Endothelial cell of umbilical vein (primary cell): ENCODE measurements at regions not wholly inside any gene's neighbourhood (a gene's known extent, or its start where the extent isn't known, plus 50 kb on each side); places are given as distances from the start of the nearest gene placed in this dataset.

Source experiments
- BruUV-seq: library from RNA; stranded (reverse); fragments of 400-500 nt; replicated peaks from 2 replicates; lab custom pipeline; 2021; lab: Mats Ljungman, UMichigan
- CTCF ChIA-PET: fragments of 300-600, 350-600 bp; sonication (Branson Sonifier 250); formaldehyde crosslinking; loops from one replicate; lab custom pipeline; 2021; ENCODE audit warnings: antibody characterized with exemption, inconsistent platforms; lab: Charles Lee
- POLR2A ChIA-PET: fragments of 300-600, 350-600 bp; sonication (Branson Sonifier 250); formaldehyde crosslinking; loops from one replicate; lab custom pipeline; 2021; ENCODE audit warnings: antibody characterized with exemption, inconsistent platforms; lab: Charles Lee
- DNase-seq: peaks from one replicate; pipeline ENCODE4 v3.0.0-alpha.2; 2011; ENCODE audit warnings: low read depth, low spot score
- FAIRE-seq: peaks from 2 replicates; lab custom pipeline; 2011; peaks lifted over from hg19 to GRCh38; lab: Jason Lieb, UNC
- H2AFZ ChIP-seq: 2 replicates; pipeline ENCODE4 v1.6.0; 2012; ENCODE audit warnings: low read depth, low read length, control low read depth, inconsistent platforms
- H3K27ac ChIP-seq: 2 replicates; pipeline ENCODE4 v1.5.1; 2011; ENCODE audit warnings: low read depth, mild to moderate bottlenecking, control low read depth, low read length, moderate library complexity; ENCODE audit not compliant: insufficient read depth
- H3K27me3 ChIP-seq, 2 experiments: 2 replicates each; pipeline versions ENCODE4 v1.6.0 to v1.6.1; 2011; ENCODE audit warnings: low read length in 2 of 2, mixed read lengths in 1 of 2; ENCODE audit not compliant: control insufficient read depth in 2 of 2, insufficient read depth in 2 of 2
- H3K36me3 ChIP-seq, 2 experiments: 2 replicates in 1 of 2; 3 replicates in 1 of 2; pipeline ENCODE4 v1.5.1; 2011; ENCODE audit warnings: low read length in 2 of 2, mild to moderate bottlenecking in 1 of 2, moderate library complexity in 1 of 2; ENCODE audit not compliant: control insufficient read depth in 2 of 2, insufficient read depth in 2 of 2; ENCODE audit errors: extremely low read depth in 1 of 2
- H3K4me1 ChIP-seq: 3 replicates; pipeline ENCODE4 v1.5.1; 2011; ENCODE audit warnings: mild to moderate bottlenecking, low read length; ENCODE audit not compliant: control insufficient read depth, insufficient read depth; ENCODE audit errors: extremely low read depth
- H3K4me2 ChIP-seq: 2 replicates; pipeline ENCODE4 v1.6.1; 2011; ENCODE audit warnings: low read length, control low read depth, mixed read lengths; ENCODE audit not compliant: insufficient read depth
- H3K4me3 ChIP-seq, 3 experiments: fragments of 200-600 bp in 1 of 3; sonication (generic), shearing (Covaris generic) in 1 of 3; replicated peaks in 1 of 3; 2 replicates each; pipeline ENCODE4 v1.5.1; 2011 to 2016; ENCODE audit warnings: control low read depth in 3 of 3, low read length in 3 of 3, mild to moderate bottlenecking in 2 of 3, inconsistent platforms in 1 of 3, low read depth in 1 of 3, moderate library complexity in 1 of 3; ENCODE audit not compliant: insufficient read depth in 1 of 3
- H3K79me2 ChIP-seq: 2 replicates; pipeline ENCODE4 v1.6.0; 2012; ENCODE audit warnings: low read length, inconsistent platforms; ENCODE audit not compliant: control insufficient read depth, insufficient read depth
- H3K9ac ChIP-seq: replicated peaks from 2 replicates; pipeline ENCODE3; 2011; ENCODE audit warnings: low read length, control low read depth; ENCODE audit not compliant: insufficient read depth; ENCODE audit errors: extremely low read depth
- H3K9me1 ChIP-seq: replicated peaks from 3 replicates; pipeline ENCODE4 v1.6.0; 2011; ENCODE audit warnings: mild to moderate bottlenecking, low read length; ENCODE audit not compliant: control insufficient read depth, insufficient read depth; ENCODE audit errors: extremely low read depth
- H3K9me3 ChIP-seq: replicated peaks from 2 replicates; pipeline ENCODE4 v1.5.1; 2012; ENCODE audit warnings: low read length, inconsistent platforms; ENCODE audit not compliant: control insufficient read depth, insufficient read depth
- H4K20me1 ChIP-seq: replicated peaks from 2 replicates; pipeline ENCODE3; 2011; ENCODE audit warnings: mild to moderate bottlenecking, low read length; ENCODE audit not compliant: control insufficient read depth, insufficient read depth; ENCODE audit errors: extremely low read depth
- EZH2 ChIP-seq: IDR thresholded peaks from 2 replicates; pipeline ENCODE4 v1.6.1; 2012; ENCODE audit warnings: borderline replicate concordance, low read depth, mild to moderate bottlenecking, moderate library complexity, low read length, inconsistent platforms; ENCODE audit not compliant: severe bottlenecking
- FOS ChIP-seq: IDR thresholded peaks from 2 replicates; pipeline ENCODE4 v1.6.1; 2011; ENCODE audit warnings: mild to moderate bottlenecking, low read length, moderate library complexity, borderline replicate concordance; ENCODE audit not compliant: insufficient read depth
- GATA2 ChIP-seq: IDR thresholded peaks from 2 replicates; pipeline ENCODE4 v1.7.0; 2011; ENCODE audit warnings: low read depth, mild to moderate bottlenecking, moderate library complexity, mixed read lengths, low read length; ENCODE audit not compliant: insufficient read length, insufficient read depth
- JUN ChIP-seq: IDR thresholded peaks from 2 replicates; pipeline ENCODE4 v1.6.1; 2011; ENCODE audit warnings: borderline replicate concordance, low read depth; ENCODE audit not compliant: insufficient read length, insufficient read depth
- POLR2A ChIP-seq: IDR thresholded peaks from 2 replicates; pipeline ENCODE4 v1.6.1; 2012; ENCODE audit warnings: low read depth, mild to moderate bottlenecking, control low read depth, low read length
- POLR2AphosphoS5 ChIP-seq: IDR thresholded peaks from 2 replicates; pipeline ENCODE4 v1.6.1; 2012; ENCODE audit warnings: low read depth, mild to moderate bottlenecking, control low read depth, low read length, moderate library complexity; ENCODE audit not compliant: insufficient read depth
- dilution Hi-C: fragments of 300-500 bp; cut with MboI; formaldehyde crosslinking; loops from one replicate; pipeline ENCODE4 v1.15.0; 2019; ENCODE audit warnings: low sequenced_read_pairs; ENCODE audit not compliant: extremely low pct_ligation_motif_present
- intact Hi-C: fragments of 100-400 bp; cut with micrococcal nuclease; formaldehyde crosslinking; loops from one replicate; pipeline ENCODE4 v1.10.0; 2022
- TF ChIP-seq, protein P1 (sequence below): IDR thresholded peaks from 2 replicates; pipeline ENCODE4 v1.6.1; 2011; ENCODE audit not compliant: insufficient read depth, insufficient read length
- TF ChIP-seq, protein P2 (sequence below), 2 donors: IDR thresholded peaks; 1 replicate in 1 of 2; 2 replicates in 1 of 2; pipeline ENCODE4 v1.5.1; 2011; ENCODE audit warnings: low read length in 2 of 2, mild to moderate bottlenecking in 2 of 2, moderate library complexity in 2 of 2, control low read depth in 1 of 2, inconsistent platforms in 1 of 2, low read depth in 1 of 2; ENCODE audit not compliant: insufficient read depth in 1 of 2; ENCODE audit errors: extremely low read depth in 1 of 2

DNA sequence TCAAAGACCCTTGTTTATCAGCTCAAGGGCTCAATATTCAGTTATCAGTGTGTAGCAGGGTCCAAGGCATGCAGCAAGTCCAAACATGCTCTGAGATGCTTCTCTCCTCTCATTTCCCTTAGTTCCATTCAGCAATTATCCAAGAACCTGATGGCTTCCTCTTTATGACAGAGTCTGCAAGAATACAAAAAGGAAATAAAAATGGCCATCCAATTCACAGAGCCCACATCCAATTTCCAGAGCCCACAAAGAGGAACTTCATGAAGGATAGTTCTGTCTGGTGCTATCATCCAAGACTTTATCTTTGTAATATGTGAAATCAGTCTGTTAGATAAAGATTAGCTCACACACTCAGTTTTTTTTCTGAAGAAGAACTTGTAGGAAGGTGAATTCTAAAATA, 217.2 kb downstream of the LACC1 start:
- no peak for FAIRE-seq

More for the DNA sequence above, 217.2 kb downstream of the LACC1 start:
- ChIA-PET POLR2A (no interaction called here), CTCF (interaction anchor here (1.0 kb wide), 1 partner anchor 9 kb away, joined by 3 read pairs; no protein-coding TSS in a partner anchor)
- Histone ChIP-seq H3K9ac (no peak overlapping the region), H3K4me3 (no peak overlapping the region), H3K9me1 (no peaks in the 10 kb centered on the region), H4K20me1 (no peaks in the 10 kb centered on the region), H3K4me1 (no peaks in the 10 kb centered on the region), H3K79me2 (no peaks in the 10 kb centered on the region), H3K27ac (no peak overlapping the region), H3K36me3 (no peaks in the 10 kb centered on the region), H3K27me3 (peaks cover 3 to 6% of the 10 kb centered on the region in 2 experiments), H3K9me3 (no peaks in the 10 kb centered on the region), H2AFZ (no peak overlapping the region), H3K4me2 (no peak overlapping the region)
- DNase-seq = no peak
- intact Hi-C loops = no loop called here
- TF ChIP-seq POLR2AphosphoS5 = no peak
- TF ChIP-seq JUN = no peak
- TF ChIP-seq, protein P1, sequence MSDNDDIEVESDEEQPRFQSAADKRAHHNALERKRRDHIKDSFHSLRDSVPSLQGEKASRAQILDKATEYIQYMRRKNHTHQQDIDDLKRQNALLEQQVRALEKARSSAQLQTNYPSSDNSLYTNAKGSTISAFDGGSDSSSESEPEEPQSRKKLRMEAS = no peak
- TF ChIP-seq, protein P2, sequence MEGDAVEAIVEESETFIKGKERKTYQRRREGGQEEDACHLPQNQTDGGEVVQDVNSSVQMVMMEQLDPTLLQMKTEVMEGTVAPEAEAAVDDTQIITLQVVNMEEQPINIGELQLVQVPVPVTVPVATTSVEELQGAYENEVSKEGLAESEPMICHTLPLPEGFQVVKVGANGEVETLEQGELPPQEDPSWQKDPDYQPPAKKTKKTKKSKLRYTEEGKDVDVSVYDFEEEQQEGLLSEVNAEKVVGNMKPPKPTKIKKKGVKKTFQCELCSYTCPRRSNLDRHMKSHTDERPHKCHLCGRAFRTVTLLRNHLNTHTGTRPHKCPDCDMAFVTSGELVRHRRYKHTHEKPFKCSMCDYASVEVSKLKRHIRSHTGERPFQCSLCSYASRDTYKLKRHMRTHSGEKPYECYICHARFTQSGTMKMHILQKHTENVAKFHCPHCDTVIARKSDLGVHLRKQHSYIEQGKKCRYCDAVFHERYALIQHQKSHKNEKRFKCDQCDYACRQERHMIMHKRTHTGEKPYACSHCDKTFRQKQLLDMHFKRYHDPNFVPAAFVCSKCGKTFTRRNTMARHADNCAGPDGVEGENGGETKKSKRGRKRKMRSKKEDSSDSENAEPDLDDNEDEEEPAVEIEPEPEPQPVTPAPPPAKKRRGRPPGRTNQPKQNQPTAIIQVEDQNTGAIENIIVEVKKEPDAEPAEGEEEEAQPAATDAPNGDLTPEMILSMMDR (IDR thresholded peaks at IDR 0.05; ENCODE audit: extremely low read depth in 1 of 2, insufficient read depth in 1 of 2, low read depth in 1 of 2, low read length in 2 of 2) = no peak
- no peak for TF ChIP-seq GATA2
- TF ChIP-seq POLR2A = no peak
- TF ChIP-seq EZH2 = no peak
- no peak for TF ChIP-seq FOS
- dilution Hi-C loops = no loop called here
- BruUV-seq = no TSS peak
